H9 (cell line): ENCODE measurements at regions not wholly inside any gene's neighbourhood (a gene's known extent, or its start where the extent isn't known, plus 50 kb on each side); places are given as distances from the start of the nearest gene placed in this dataset.

Experiments used
- DNase-seq: peaks from one replicate; pipeline ENCODE4 v3.0.0-alpha.2; 2017
- H2AFZ ChIP-seq: one replicate; pipeline ENCODE4 v1.6.1; 2013; ENCODE audit warnings: mild to moderate bottlenecking, low read length, control low read depth, moderate library complexity
- H2AK5ac ChIP-seq: 2 replicates; pipeline ENCODE4 v1.6.1; 2013; ENCODE audit warnings: low read length, control low read depth, mixed read lengths; ENCODE audit not compliant: insufficient read length
- H2BK120ac ChIP-seq: one replicate; pipeline ENCODE4 v1.6.1; 2013; ENCODE audit warnings: low read depth, mild to moderate bottlenecking, low read length, control low read depth, inconsistent platforms; ENCODE audit not compliant: poor library complexity, severe bottlenecking
- H2BK12ac ChIP-seq: 2 replicates; pipeline ENCODE4 v1.6.1; 2013; ENCODE audit warnings: low read length, control low read depth, mixed read lengths, low read depth; ENCODE audit not compliant: insufficient read length
- H2BK15ac ChIP-seq: 2 replicates; pipeline ENCODE4 v1.6.1; 2013; ENCODE audit warnings: low read depth, low read length, control low read depth
- H2BK20ac ChIP-seq: one replicate; pipeline ENCODE4 v1.6.1; 2013; ENCODE audit warnings: low read depth, mild to moderate bottlenecking, low read length, control low read depth, inconsistent platforms; ENCODE audit not compliant: poor library complexity, severe bottlenecking
- H2BK5ac ChIP-seq: 2 replicates; pipeline ENCODE4 v1.6.1; 2013; ENCODE audit warnings: low read length, control low read depth, mixed read lengths; ENCODE audit not compliant: insufficient read length
- H3K14ac ChIP-seq: 2 replicates; pipeline ENCODE4 v1.6.1; 2013; ENCODE audit warnings: low read length, control low read depth; ENCODE audit not compliant: insufficient read depth
- H3K18ac ChIP-seq: 2 replicates; pipeline ENCODE4 v1.6.1; 2013; ENCODE audit warnings: low read depth, mild to moderate bottlenecking, mixed read lengths, low read length, control low read depth; ENCODE audit not compliant: insufficient read length
- H3K23ac ChIP-seq: 2 replicates; pipeline ENCODE4 v1.6.1; 2013; ENCODE audit warnings: low read length, control low read depth, mixed read lengths, low read depth; ENCODE audit not compliant: insufficient read length
- H3K23me2 ChIP-seq: 2 replicates; pipeline ENCODE4 v1.6.1; 2013; ENCODE audit warnings: low read depth, mild to moderate bottlenecking, mixed read lengths, low read length, control low read depth; ENCODE audit not compliant: insufficient read length, poor library complexity, severe bottlenecking
- H3K27ac ChIP-seq: 2 replicates; pipeline ENCODE4 v1.5.1; 2013; ENCODE audit warnings: low read length, control low read depth, mixed read lengths, low read depth; ENCODE audit not compliant: insufficient read length
- H3K27me3 ChIP-seq: 2 replicates; pipeline ENCODE4 v1.6.1; 2013; ENCODE audit warnings: low read length, control low read depth, inconsistent platforms; ENCODE audit not compliant: insufficient read depth
- H3K4ac ChIP-seq: 2 replicates; pipeline ENCODE4 v1.6.1; 2013; ENCODE audit warnings: low read depth, mild to moderate bottlenecking, control low read depth, inconsistent platforms, low read length, moderate library complexity
- H3K4me1 ChIP-seq: 2 replicates; pipeline ENCODE4 v1.6.1; 2013; ENCODE audit warnings: low read length, control low read depth, inconsistent platforms; ENCODE audit not compliant: insufficient read depth
- H3K4me2 ChIP-seq: 2 replicates; pipeline ENCODE4 v1.6.1; 2013; ENCODE audit warnings: low read length, control low read depth, mixed read lengths; ENCODE audit not compliant: insufficient read length, insufficient read depth
- H3K56ac ChIP-seq: 2 replicates; pipeline ENCODE4 v1.6.1; 2013; ENCODE audit warnings: low read depth, mild to moderate bottlenecking, mixed read lengths, low read length, control low read depth; ENCODE audit not compliant: insufficient read length
- H3K79me1 ChIP-seq: 2 replicates; pipeline ENCODE4 v1.6.1; 2013; ENCODE audit warnings: low read depth, mild to moderate bottlenecking, moderate library complexity, low read length, control low read depth, inconsistent platforms; ENCODE audit not compliant: insufficient read depth, poor library complexity, severe bottlenecking
- H3K79me2 ChIP-seq: 2 replicates; pipeline ENCODE4 v1.6.1; 2013; ENCODE audit warnings: low read length, control low read depth, inconsistent platforms; ENCODE audit not compliant: insufficient read depth
- H3K9ac ChIP-seq: 2 replicates; pipeline ENCODE4 v1.6.1; 2013; ENCODE audit warnings: low read length, control low read depth, mixed read lengths; ENCODE audit not compliant: insufficient read length; ENCODE audit errors: extremely low read depth
- H3K9me3 ChIP-seq: one replicate; pipeline ENCODE4 v1.6.1; 2013; ENCODE audit warnings: low read depth, low read length, inconsistent platforms; ENCODE audit not compliant: control insufficient read depth
- H3T11ph ChIP-seq: one replicate; pipeline ENCODE4 v1.6.1; 2013; ENCODE audit warnings: mild to moderate bottlenecking, low read length, control low read depth, inconsistent platforms
- H4K20me1 ChIP-seq: one replicate; pipeline ENCODE4 v1.6.1; 2013; ENCODE audit not compliant: control insufficient read depth, insufficient read length, insufficient read depth
- H4K5ac ChIP-seq: 2 replicates; pipeline ENCODE4 v1.6.1; 2013; ENCODE audit warnings: low read depth, mild to moderate bottlenecking, mixed read lengths, low read length, control low read depth; ENCODE audit not compliant: insufficient read length
- H4K8ac ChIP-seq: replicated peaks from 2 replicates; pipeline ENCODE4 v1.6.1; 2013; ENCODE audit warnings: low read length, control low read depth, mixed read lengths, low read depth; ENCODE audit not compliant: insufficient read length
- H4K91ac ChIP-seq: 2 replicates; pipeline ENCODE4 v1.6.1; 2013; ENCODE audit warnings: low read depth, mild to moderate bottlenecking, moderate library complexity, mixed read lengths, low read length, control low read depth; ENCODE audit not compliant: insufficient read length
- H3K27ac Mint-ChIP-seq, 3 experiments: 2 replicates in 2 of 3; 3 replicates in 1 of 3; pipeline ENCODE4 v1.8.0; 2020 to 2021; ENCODE audit warnings: mixed read lengths in 3 of 3, mild to moderate bottlenecking in 1 of 3, moderate library complexity in 1 of 3
- H3K27me3 Mint-ChIP-seq: 2 replicates; pipeline ENCODE4 v1.8.0; 2021; ENCODE audit warnings: low read depth, mild to moderate bottlenecking, moderate library complexity, mixed read lengths
- H3K36me3 Mint-ChIP-seq, 3 experiments: 2 replicates in 2 of 3; 3 replicates in 1 of 3; pipeline ENCODE4 v1.8.0; 2020 to 2021; ENCODE audit warnings: low read depth in 3 of 3, mixed read lengths in 3 of 3; ENCODE audit not compliant: insufficient read depth in 1 of 3
- H3K4me1 Mint-ChIP-seq, 2 experiments: 2 replicates each; pipeline ENCODE4 v1.8.0; 2020; ENCODE audit warnings: mixed read lengths in 2 of 2
- H3K4me3 Mint-ChIP-seq, 2 experiments: 2 replicates in 1 of 2; 3 replicates in 1 of 2; pipeline ENCODE4 v1.8.0; 2020 to 2021; ENCODE audit warnings: mild to moderate bottlenecking in 2 of 2, mixed read lengths in 2 of 2, moderate library complexity in 1 of 2
- H3K9me3 Mint-ChIP-seq, 2 experiments: 2 replicates in 1 of 2; 3 replicates in 1 of 2; pipeline ENCODE4 v1.8.0; 2020; ENCODE audit warnings: mild to moderate bottlenecking in 2 of 2, mixed read lengths in 2 of 2, moderate library complexity in 1 of 2
- WGBS: extraction: QIAGEN DNeasy Blood & Tissue Kit; methylation state at CpG from one replicate; pipeline ENCODE4 v1.1.7; 2013; ENCODE audit warnings: missing lambda C conversion rate, low lambda C conversion rate, mixed read lengths; ENCODE audit not compliant: insufficient read length; ENCODE audit errors: extremely low coverage; 5-methylcytosine and 5-hydroxymethylcytosine counted together
- TF ChIP-seq, protein P1 (sequence below): fragments of 200-600 bp; sonication (generic); conservative IDR thresholded peaks from 3 replicates; pipeline ENCODE4 v1.8.0; 2021; ENCODE audit warnings: antibody characterized with exemption, mild to moderate bottlenecking

DNA sequence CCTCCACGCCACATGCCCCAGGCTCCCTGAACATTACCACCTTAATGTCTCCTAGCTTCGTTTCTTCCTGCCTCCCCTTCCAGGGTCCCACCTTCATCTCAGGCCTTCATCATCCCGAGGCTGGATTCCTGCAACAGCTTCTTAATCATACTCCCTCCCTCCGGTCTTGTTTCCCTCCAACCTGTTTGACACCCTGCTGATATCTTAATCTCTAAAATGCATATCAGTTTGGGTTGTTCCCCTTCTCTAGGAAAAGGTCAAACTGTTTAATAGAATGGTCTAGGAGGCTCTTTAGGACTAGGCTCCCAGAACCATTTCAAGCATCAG is 125.5 kb upstream of the ARHGAP5 start:
- H4K91ac ChIP-seq = no peak overlapping the region
- no peak overlapping the region for H2BK15ac ChIP-seq
- no peaks in the 10 kb centered on the region for H3K9me3 ChIP-seq
- Mint-ChIP-seq H3K27ac (peak overlapping the region in 1 of 3 experiments; percentile 8; a peak in 1 of 7 replicates), H3K4me3 (0 out of 5 replicates have a peak overlapping the region, but pooled peaks of 1 of the 2 experiments have one; percentile 10), H3K36me3 (peaks cover 0 to 5% (median 0%) of the 10 kb centered on the region in 3 experiments; a peak in 3 of 7 replicates), H3K4me1 (peaks cover 22 to 27% of the 10 kb centered on the region in 2 experiments), H3K9me3 (peaks cover 2 to 5% of the 10 kb centered on the region in 2 experiments), H3K27me3 (peaks cover 2% of the 10 kb centered on the region; the same call in 1 of the 2 replicates)
- H3K14ac ChIP-seq = no peak overlapping the region
- H4K8ac ChIP-seq = no peak overlapping the region
- no peaks in the 10 kb centered on the region for H3K27me3 ChIP-seq
- H3K79me1 ChIP-seq = no peaks in the 10 kb centered on the region
- no peak overlapping the region for H2BK12ac ChIP-seq
- H4K20me1 ChIP-seq = no peaks in the 10 kb centered on the region
- no peak overlapping the region for H2BK20ac ChIP-seq
- TF ChIP-seq, protein P1, sequence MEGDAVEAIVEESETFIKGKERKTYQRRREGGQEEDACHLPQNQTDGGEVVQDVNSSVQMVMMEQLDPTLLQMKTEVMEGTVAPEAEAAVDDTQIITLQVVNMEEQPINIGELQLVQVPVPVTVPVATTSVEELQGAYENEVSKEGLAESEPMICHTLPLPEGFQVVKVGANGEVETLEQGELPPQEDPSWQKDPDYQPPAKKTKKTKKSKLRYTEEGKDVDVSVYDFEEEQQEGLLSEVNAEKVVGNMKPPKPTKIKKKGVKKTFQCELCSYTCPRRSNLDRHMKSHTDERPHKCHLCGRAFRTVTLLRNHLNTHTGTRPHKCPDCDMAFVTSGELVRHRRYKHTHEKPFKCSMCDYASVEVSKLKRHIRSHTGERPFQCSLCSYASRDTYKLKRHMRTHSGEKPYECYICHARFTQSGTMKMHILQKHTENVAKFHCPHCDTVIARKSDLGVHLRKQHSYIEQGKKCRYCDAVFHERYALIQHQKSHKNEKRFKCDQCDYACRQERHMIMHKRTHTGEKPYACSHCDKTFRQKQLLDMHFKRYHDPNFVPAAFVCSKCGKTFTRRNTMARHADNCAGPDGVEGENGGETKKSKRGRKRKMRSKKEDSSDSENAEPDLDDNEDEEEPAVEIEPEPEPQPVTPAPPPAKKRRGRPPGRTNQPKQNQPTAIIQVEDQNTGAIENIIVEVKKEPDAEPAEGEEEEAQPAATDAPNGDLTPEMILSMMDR = no peak
- no peaks in the 10 kb centered on the region for H3K79me2 ChIP-seq
- no peak overlapping the region for H2AK5ac ChIP-seq
- no peak overlapping the region for H3K27ac ChIP-seq
- H3K23ac ChIP-seq = no peak overlapping the region
- H3K56ac ChIP-seq = no peak overlapping the region
- no peak overlapping the region for H2BK120ac ChIP-seq
- H2BK5ac ChIP-seq = no peak overlapping the region
- no peaks in the 10 kb centered on the region for H3K23me2 ChIP-seq
- no peak overlapping the region for H2AFZ ChIP-seq
- H3K4me1 ChIP-seq = peaks cover 4% of the 10 kb centered on the region
- no peak overlapping the region for H3K4me2 ChIP-seq
- no peak overlapping the region for H3K18ac ChIP-seq
- no peak overlapping the region for H3K9ac ChIP-seq
- no peak overlapping the region for H4K5ac ChIP-seq
- no peak overlapping the region for H3K4ac ChIP-seq
- no peak overlapping the region for H3T11ph ChIP-seq
- WGBS = no CpG with 5 or more reads among the region's 4 CpGs
- no peak for DNase-seq
